ENCODE measurements at regions not wholly inside any gene's neighbourhood (a gene's known extent, or its start where the extent isn't known, plus 50 kb on each side); places are given as distances from the start of the nearest gene placed in this dataset.

GRCh38 chr18:54043484-54044251, 180.8 kb downstream of the MBD2 start:
- TF ChIP-seq EP300 (IDR thresholded peaks at IDR 0.05) (no peak), CTCF (IDR thresholded peaks at IDR 0.05) (no peak), POLR2AphosphoS5 (IDR thresholded peaks at IDR 0.05) (no peak)
